ENCODE measurements at regions not wholly inside any gene's neighbourhood (a gene's known extent, or its start where the extent isn't known, plus 50 kb on each side); places are given as distances from the start of the nearest gene placed in this dataset.

GRCh38 chr10:24119896-24120295 lies 89.0 kb upstream of the KIAA1217 start:
- DNase-seq (ENCODE audit: low read depth in 3 of 3) = no peak

GRCh38 chr10:24120646-24121045 lies 88.3 kb upstream of the KIAA1217 start:
- no peak for DNase-seq (ENCODE audit: low read depth in 3 of 3)

GRCh38 chr10:24127516-24127915 lies 81.4 kb upstream of the KIAA1217 start:
- DNase-seq (ENCODE audit: low read depth in 3 of 3) = no peak

GRCh38 chr10:24128066-24128730 lies 80.7 kb upstream of the KIAA1217 start:
- DNase-seq (ENCODE audit: low read depth in 3 of 3) = no peak

- no peak for DNase-seq (ENCODE audit: low read depth in 3 of 3)
Observed at GRCh38 chr10:24132741-24133140, 76.2 kb upstream of the KIAA1217 start.

- DNase-seq (ENCODE audit: low read depth in 3 of 3) = no peak
Observed at GRCh38 chr10:24133835-24134234, 75.1 kb upstream of the KIAA1217 start.

DNA sequence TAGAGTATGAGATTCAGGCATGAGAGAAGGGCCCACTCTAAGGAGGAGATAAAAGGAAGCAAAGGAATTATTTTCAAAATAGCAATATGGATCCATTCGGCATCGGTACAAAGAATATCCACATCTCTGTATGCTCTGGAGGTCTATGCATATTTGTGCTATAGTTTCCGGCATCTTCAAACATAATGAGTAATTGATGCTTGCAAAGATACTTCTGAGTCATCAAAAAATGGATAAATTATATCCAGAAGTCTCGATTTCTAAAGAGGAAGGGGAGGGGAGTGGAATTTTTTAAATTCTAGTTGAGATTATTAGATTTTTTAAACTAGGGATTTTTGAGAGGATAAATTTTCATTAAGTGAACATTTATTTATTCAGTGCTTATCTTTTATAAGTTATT lies 72.9 kb upstream of the KIAA1217 start:
- no peak for DNase-seq (ENCODE audit: low read depth in 3 of 3)

DNA sequence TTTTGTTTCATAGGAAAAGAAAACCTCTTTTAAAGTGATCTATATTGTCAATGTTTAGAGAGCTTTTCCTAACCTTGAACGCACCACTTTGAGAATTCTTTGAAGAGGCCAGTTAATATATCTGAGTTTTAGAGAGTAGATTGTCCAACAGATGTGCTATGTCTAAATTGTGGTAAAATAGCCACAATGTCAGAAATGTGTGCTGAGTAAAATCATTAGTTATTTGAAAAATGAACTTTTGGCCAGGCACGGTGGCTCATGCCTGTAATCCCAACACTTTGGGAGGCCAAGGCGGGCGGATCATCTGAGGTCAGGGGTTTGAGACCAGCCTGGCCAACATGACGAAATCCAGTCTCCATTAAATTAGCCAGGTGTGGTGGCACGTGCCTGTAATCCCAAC lies 61.6 kb upstream of the KIAA1217 start:
- no peak for DNase-seq (ENCODE audit: low read depth in 3 of 3)

DNA sequence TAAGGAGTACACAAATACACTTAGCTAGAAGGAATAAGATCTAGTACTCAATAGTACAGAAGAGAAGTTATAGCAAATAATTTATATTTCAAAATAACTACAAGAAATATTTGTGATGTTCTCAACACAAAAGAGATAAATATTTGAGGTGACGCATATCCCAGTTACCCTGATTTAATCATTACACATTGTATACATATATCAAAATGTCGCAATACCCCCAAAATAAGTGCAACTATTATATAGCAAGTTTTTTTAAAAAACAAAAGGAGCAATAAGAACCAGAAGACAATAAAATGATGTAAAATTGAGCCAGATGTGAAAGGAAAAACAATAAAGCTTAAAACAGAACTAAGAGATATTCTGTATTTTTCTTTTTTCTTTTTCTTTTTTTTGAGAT lies 59.3 kb upstream of the KIAA1217 start:
- DNase-seq (ENCODE audit: low read depth in 3 of 3) = no peak

- no peak for DNase-seq (ENCODE audit: low read depth in 3 of 3)
Observed at GRCh38 chr10:24150853-24151252, 58.1 kb upstream of the KIAA1217 start.

- DNase-seq (ENCODE audit: low read depth in 3 of 3) = no peak
Observed at GRCh38 chr10:24152270-24152669, 56.7 kb upstream of the KIAA1217 start.

GRCh38 chr10:24153031-24153430 lies 55.9 kb upstream of the KIAA1217 start:
- no peak for DNase-seq (ENCODE audit: low read depth in 3 of 3)

GRCh38 chr10:24153537-24153936 lies 55.4 kb upstream of the KIAA1217 start:
- no peak for DNase-seq (ENCODE audit: low read depth in 3 of 3)

GRCh38 chr10:24156686-24157085 lies 52.3 kb upstream of the KIAA1217 start:
- no peak for DNase-seq (ENCODE audit: low read depth in 3 of 3)

DNA sequence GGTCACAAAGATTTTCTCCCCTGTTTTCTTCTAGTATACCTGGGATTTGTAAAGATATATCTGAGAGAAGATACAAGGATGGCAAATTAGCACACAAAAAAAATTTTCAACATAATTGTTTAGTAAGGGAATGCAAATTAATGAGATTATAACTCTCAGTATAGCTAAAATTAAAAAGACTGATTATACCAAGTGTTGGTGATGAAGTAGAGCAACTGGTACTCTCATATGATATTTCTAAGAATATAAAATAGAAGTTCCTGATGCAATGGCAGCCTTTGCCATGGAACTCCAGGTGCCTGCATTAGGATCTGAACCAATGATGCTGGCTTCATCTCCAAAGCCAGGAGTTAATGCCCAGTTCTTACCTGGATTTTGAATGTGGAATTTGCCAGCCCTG lies 51.4 kb upstream of the KIAA1217 start:
- no peak for DNase-seq (ENCODE audit: low read depth in 3 of 3)
